OCI-LY7 (cell line): ENCODE measurements at regions not wholly inside any gene's neighbourhood (a gene's known extent, or its start where the extent isn't known, plus 50 kb on each side); places are given as distances from the start of the nearest gene placed in this dataset.

ENCODE experiments used
- BruUV-seq: library from RNA; stranded (reverse); fragments of 400-500 nt; replicated peaks from 2 replicates; lab custom pipeline; 2021; lab: Mats Ljungman, UMichigan
- CTCF ChIA-PET: fragments of 300-600 bp; sonication (Branson Sonifier 250); formaldehyde crosslinking; loops from one replicate; lab custom pipeline; 2022; ENCODE audit warnings: antibody characterized with exemption; ENCODE audit not compliant: unreplicated experiment; lab: Charles Lee
- POLR2A ChIA-PET: fragments of 300-600 bp; sonication (Branson Sonifier 250); formaldehyde crosslinking; loops from one replicate; lab custom pipeline; 2022; ENCODE audit warnings: antibody characterized with exemption; lab: Charles Lee
- DNase-seq: peaks from one replicate; pipeline ENCODE4 v3.0.0-alpha.2; 2015; ENCODE audit warnings: low spot score
- H2AFZ ChIP-seq: fragments of 200-600 bp; sonication (generic), shearing (Covaris generic); 2 replicates; pipeline ENCODE4 v1.6.1; 2014; ENCODE audit warnings: mild to moderate bottlenecking, antibody characterized with exemption, low read length, moderate library complexity
- H3K27ac ChIP-seq: fragments of 200-600 bp; sonication (generic); 2 replicates; pipeline ENCODE4 v1.5.1; 2014; ENCODE audit warnings: mixed run types, low read depth, mild to moderate bottlenecking, moderate library complexity, low read length, inconsistent platforms; ENCODE audit not compliant: poor library complexity, severe bottlenecking
- H3K36me3 ChIP-seq: fragments of 200-600 bp; sonication (generic); 2 replicates; pipeline ENCODE4 v1.6.1; 2014; ENCODE audit warnings: mild to moderate bottlenecking, antibody characterized with exemption, low read length, moderate library complexity, mixed read lengths; ENCODE audit not compliant: insufficient read depth
- H3K4me1 ChIP-seq: fragments of 200-600 bp; sonication (generic); 2 replicates; pipeline ENCODE4 v1.5.1; 2014; ENCODE audit warnings: mild to moderate bottlenecking, low read length; ENCODE audit not compliant: insufficient read depth, poor library complexity, severe bottlenecking
- H3K4me2 ChIP-seq: fragments of 200-600 bp; sonication (generic); 2 replicates; pipeline ENCODE4 v1.6.1; 2014; ENCODE audit warnings: mild to moderate bottlenecking, low read length
- H3K4me3 ChIP-seq: fragments of 200-600 bp; sonication (generic); 2 replicates; pipeline ENCODE4 v1.5.1; 2014; ENCODE audit warnings: mild to moderate bottlenecking, low read depth, low read length; ENCODE audit not compliant: poor library complexity, severe bottlenecking
- H3K79me2 ChIP-seq: fragments of 200-600 bp; sonication (generic); 2 replicates; pipeline ENCODE4 v1.6.1; 2016; ENCODE audit warnings: low read depth, mild to moderate bottlenecking, low read length, moderate library complexity, mixed read lengths; ENCODE audit not compliant: insufficient read depth
- H3K9me2 ChIP-seq: fragments of 200-600 bp; sonication (generic); 2 replicates; pipeline ENCODE4 v1.6.1; 2016; ENCODE audit warnings: mild to moderate bottlenecking, low read length, mixed read lengths; ENCODE audit not compliant: insufficient read depth
- H3K9me3 ChIP-seq: fragments of 200-600 bp; sonication (generic); 2 replicates; pipeline ENCODE4 v1.6.1; 2014; ENCODE audit warnings: mild to moderate bottlenecking, mixed run types, low read length, mixed read lengths
- H4K20me1 ChIP-seq: fragments of 200-600 bp; sonication (generic); 2 replicates; pipeline ENCODE4 v1.6.1; 2014; ENCODE audit warnings: mild to moderate bottlenecking, antibody characterized with exemption, low read length, moderate library complexity, mixed read lengths; ENCODE audit not compliant: insufficient read depth
- CTCF ChIP-seq: fragments of 200-600 bp; sonication (generic); conservative IDR thresholded peaks from 2 replicates; pipeline ENCODE4 v1.5.1; 2014; ENCODE audit warnings: mild to moderate bottlenecking, antibody characterized with exemption, low read length, moderate library complexity, mixed read lengths
- EZH2phosphoT487 ChIP-seq: fragments of 200-600 bp; sonication (generic); IDR thresholded peaks from 2 replicates; pipeline ENCODE4 v1.6.1; 2018; ENCODE audit warnings: low read depth, borderline replicate concordance, mild to moderate bottlenecking, mixed run types, antibody characterized with exemption, low read length, moderate library complexity, mixed read lengths
- intact Hi-C: fragments of 100-400 bp; cut with micrococcal nuclease; formaldehyde crosslinking; loops from one replicate; pipeline ENCODE4 v1.10.0; 2022; ENCODE audit not compliant: unreplicated experiment

GRCh38 chr5:58208674-58209073 is 251.2 kb downstream of the PLK2 start:
- Histone ChIP-seq H3K9me2 (no peaks in the 10 kb centered on the region), H3K4me3 (no peak overlapping the region), H3K36me3 (no peaks in the 10 kb centered on the region), H3K79me2 (no peaks in the 10 kb centered on the region), H4K20me1 (no peaks in the 10 kb centered on the region), H3K9me3 (no peaks in the 10 kb centered on the region), H3K4me2 (no peak overlapping the region), H3K4me1 (no peaks in the 10 kb centered on the region), H2AFZ (no peak overlapping the region), H3K27ac (no peak overlapping the region)
- CTCF ChIA-PET: no interaction called here
- POLR2A ChIA-PET: no interaction called here
- TF ChIP-seq EZH2phosphoT487 (no peak), CTCF (no peak)
- DNase-seq: no peak
- BruUV-seq: no TSS peak
- intact Hi-C loops: no loop called here

DNA sequence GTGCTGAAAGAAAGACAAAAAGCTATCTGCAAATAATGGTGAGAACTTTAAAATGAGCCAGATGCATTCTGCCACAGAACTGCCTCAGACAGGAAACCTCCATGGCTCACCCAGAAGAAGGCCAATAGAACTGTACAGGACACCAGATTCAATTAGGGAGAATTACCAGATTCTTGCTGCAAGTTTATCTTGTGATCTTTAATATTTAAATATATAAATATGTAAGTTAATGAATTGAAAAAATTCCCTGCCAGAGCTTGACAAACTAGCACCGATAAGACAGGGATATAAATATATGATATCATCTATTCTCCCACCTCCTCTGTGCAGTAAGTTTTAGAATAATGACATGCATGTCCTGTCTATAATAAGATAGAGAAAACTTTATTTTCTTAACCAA is 252.8 kb downstream of the PLK2 start:
- Histone ChIP-seq H3K27ac (no peak overlapping the region), H3K79me2 (no peaks in the 10 kb centered on the region), H3K9me2 (no peaks in the 10 kb centered on the region), H3K9me3 (no peaks in the 10 kb centered on the region), H4K20me1 (no peaks in the 10 kb centered on the region), H3K36me3 (no peaks in the 10 kb centered on the region), H3K4me3 (no peak overlapping the region), H3K4me2 (no peak overlapping the region), H3K4me1 (no peaks in the 10 kb centered on the region), H2AFZ (no peak overlapping the region)
- ChIA-PET POLR2A (no interaction called here), CTCF (no interaction called here)
- BruUV-seq: no TSS peak
- TF ChIP-seq EZH2phosphoT487 (no peak), CTCF (no peak)
- intact Hi-C loops: no loop called here
- DNase-seq: no peak

- TF ChIP-seq CTCF (no peak), EZH2phosphoT487 (no peak)
- Histone ChIP-seq H3K4me1 (no peaks in the 10 kb centered on the region), H3K9me3 (no peaks in the 10 kb centered on the region), H3K79me2 (no peaks in the 10 kb centered on the region), H3K4me3 (no peak overlapping the region), H3K4me2 (no peak overlapping the region), H3K36me3 (no peaks in the 10 kb centered on the region), H3K9me2 (no peaks in the 10 kb centered on the region), H2AFZ (no peak overlapping the region), H3K27ac (no peak overlapping the region), H4K20me1 (no peaks in the 10 kb centered on the region)
- BruUV-seq: no TSS peak
- ChIA-PET POLR2A (no interaction called here), CTCF (no interaction called here)
- no peak for DNase-seq
- intact Hi-C loops: no loop called here
These were observed 254.9 kb downstream of the PLK2 start for GRCh38 chr5:58204966-58205365.
